Body of pancreas (tissue), 4 donors: ENCODE measurements at regions not wholly inside any gene's neighbourhood (a gene's known extent, or its start where the extent isn't known, plus 50 kb on each side); places are given as distances from the start of the nearest gene placed in this dataset.

Experiments
- POLR2A ChIP-seq, 3 donors: fragments of 450-650 bp; IDR thresholded peaks; one replicate each; pipeline ENCODE4 v1.6.1; 2016; ENCODE audit warnings: antibody characterized with exemption in 3 of 3, mild to moderate bottlenecking in 2 of 3
- TF ChIP-seq, protein P1 (sequence below), 7 experiments: fragments of 450-650 bp in 4 of 7; fragments of 200-600 bp in 3 of 7; sonication (generic) in 3 of 7; IDR thresholded peaks; one replicate each; pipeline ENCODE4 v1.5.1; 2016 to 2019; ENCODE audit warnings: antibody characterized with exemption in 7 of 7

DNA sequence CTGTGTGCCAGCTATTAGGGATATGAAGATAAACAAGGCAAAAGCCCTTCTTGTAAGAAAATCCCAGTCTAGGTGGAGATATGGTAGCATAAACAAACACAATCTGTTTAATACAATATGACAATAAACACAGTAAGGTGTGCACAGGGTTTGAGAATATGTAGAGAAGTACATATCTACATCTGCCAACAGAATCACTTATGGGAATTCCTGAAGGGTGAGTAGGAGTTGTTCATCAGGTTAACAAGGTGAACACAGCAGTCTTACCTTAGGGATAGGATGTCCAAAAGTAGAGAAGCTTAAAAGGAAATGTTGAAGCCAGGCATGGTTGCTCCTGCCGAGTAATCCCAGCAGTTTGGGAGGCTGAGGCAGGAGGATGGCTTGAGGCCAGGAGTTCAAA is 57.7 kb upstream of the LRRC7 start:
- TF ChIP-seq POLR2A (IDR thresholded peaks at IDR 0.05), result no peak
- TF ChIP-seq, protein P1, sequence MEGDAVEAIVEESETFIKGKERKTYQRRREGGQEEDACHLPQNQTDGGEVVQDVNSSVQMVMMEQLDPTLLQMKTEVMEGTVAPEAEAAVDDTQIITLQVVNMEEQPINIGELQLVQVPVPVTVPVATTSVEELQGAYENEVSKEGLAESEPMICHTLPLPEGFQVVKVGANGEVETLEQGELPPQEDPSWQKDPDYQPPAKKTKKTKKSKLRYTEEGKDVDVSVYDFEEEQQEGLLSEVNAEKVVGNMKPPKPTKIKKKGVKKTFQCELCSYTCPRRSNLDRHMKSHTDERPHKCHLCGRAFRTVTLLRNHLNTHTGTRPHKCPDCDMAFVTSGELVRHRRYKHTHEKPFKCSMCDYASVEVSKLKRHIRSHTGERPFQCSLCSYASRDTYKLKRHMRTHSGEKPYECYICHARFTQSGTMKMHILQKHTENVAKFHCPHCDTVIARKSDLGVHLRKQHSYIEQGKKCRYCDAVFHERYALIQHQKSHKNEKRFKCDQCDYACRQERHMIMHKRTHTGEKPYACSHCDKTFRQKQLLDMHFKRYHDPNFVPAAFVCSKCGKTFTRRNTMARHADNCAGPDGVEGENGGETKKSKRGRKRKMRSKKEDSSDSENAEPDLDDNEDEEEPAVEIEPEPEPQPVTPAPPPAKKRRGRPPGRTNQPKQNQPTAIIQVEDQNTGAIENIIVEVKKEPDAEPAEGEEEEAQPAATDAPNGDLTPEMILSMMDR (IDR thresholded peaks at IDR 0.05), result no peak
